GM18519 (cell line): ENCODE measurements at regions not wholly inside any gene's neighbourhood (a gene's known extent, or its start where the extent isn't known, plus 50 kb on each side); places are given as distances from the start of the nearest gene placed in this dataset.
A peak's percentile ranks its signal among the peaks of the same experiment; 100 is the strongest.
"Not testable (repeated sequence)": the region's sequence is repeated elsewhere in the genome, so short reads cannot be mapped to it uniquely, and the experiment has no call there.

Experiments
- ATAC-seq: cut with Tn5 transposase; IDR thresholded peaks from one replicate; pipeline ENCODE4 v1.9.1; 2021; ENCODE audit warnings: mild to moderate bottlenecking, moderate library complexity; ENCODE audit not compliant: unreplicated experiment, low FRiP score

- ATAC-seq = no peak
These were observed 153.7 kb upstream of the SLC38A2 start for GRCh38 chr12:46526233-46526632.

- ATAC-seq = no peak
These were observed 152.2 kb upstream of the SLC38A2 start for GRCh38 chr12:46524778-46525177.

- ATAC-seq = no peak
These were observed 151.5 kb upstream of the SLC38A2 start for GRCh38 chr12:46523863-46524770.

GRCh38 chr12:46523446-46523845 is 150.9 kb upstream of the SLC38A2 start:
- ATAC-seq = no peak

- no peak for ATAC-seq
These were observed 149.5 kb upstream of the SLC38A2 start for GRCh38 chr12:46522071-46522470.

- ATAC-seq = no peak
These were observed 148.6 kb upstream of the SLC38A2 start for GRCh38 chr12:46521145-46521544.

- no peak for ATAC-seq
These were observed 146.8 kb upstream of the SLC38A2 start for GRCh38 chr12:46519407-46519806.

- no peak for ATAC-seq
These were observed 146.2 kb upstream of the SLC38A2 start for GRCh38 chr12:46518729-46519128.

- no peak for ATAC-seq
These were observed 145.6 kb upstream of the SLC38A2 start for GRCh38 chr12:46518169-46518568.

- ATAC-seq = peak; percentile 15
These were observed 145.0 kb upstream of the SLC38A2 start for GRCh38 chr12:46517579-46517962.

GRCh38 chr12:46516933-46517578 is 144.5 kb upstream of the SLC38A2 start:
- ATAC-seq = peak; percentile 94

GRCh38 chr12:46516238-46516932 is 143.8 kb upstream of the SLC38A2 start:
- no peak for ATAC-seq

GRCh38 chr12:46515829-46516228 is 143.3 kb upstream of the SLC38A2 start:
- no peak for ATAC-seq

- ATAC-seq = no peak
These were observed 142.3 kb upstream of the SLC38A2 start for GRCh38 chr12:46514886-46515285.

GRCh38 chr12:46510257-46510656 is 137.7 kb upstream of the SLC38A2 start:
- ATAC-seq = not testable (repeated sequence)

- no peak for ATAC-seq
These were observed 136.6 kb upstream of the SLC38A2 start for GRCh38 chr12:46509135-46509534.

- no peak for ATAC-seq
These were observed 136.1 kb upstream of the SLC38A2 start for GRCh38 chr12:46508651-46509050.

GRCh38 chr12:46507766-46508165 is 135.2 kb upstream of the SLC38A2 start:
- no peak for ATAC-seq

- no peak for ATAC-seq
These were observed 134.4 kb upstream of the SLC38A2 start for GRCh38 chr12:46506961-46507360.

- ATAC-seq = no peak
These were observed 133.6 kb upstream of the SLC38A2 start for GRCh38 chr12:46506198-46506597.

GRCh38 chr12:46504494-46504893 is 131.9 kb upstream of the SLC38A2 start:
- no peak for ATAC-seq
